ENCODE measurements at regions not wholly inside any gene's neighbourhood (a gene's known extent, or its start where the extent isn't known, plus 50 kb on each side); places are given as distances from the start of the nearest gene placed in this dataset.

GRCh38 chr2:114108249-114108648 is 218.4 kb downstream of the ACTR3 start:
- DNase-seq (ENCODE audit: low read depth): no peak
- no peak for TF ChIP-seq CTCF (IDR thresholded peaks at IDR 0.05; ENCODE audit: low read depth, low read length, missing control alignments)
- in situ Hi-C loops (cut with HindIII; ENCODE audit: low sequenced_read_pairs): no loop called here
- no peak overlapping the region for H3K4me3 ChIP-seq (ENCODE audit: low read depth, low read length)

DNA sequence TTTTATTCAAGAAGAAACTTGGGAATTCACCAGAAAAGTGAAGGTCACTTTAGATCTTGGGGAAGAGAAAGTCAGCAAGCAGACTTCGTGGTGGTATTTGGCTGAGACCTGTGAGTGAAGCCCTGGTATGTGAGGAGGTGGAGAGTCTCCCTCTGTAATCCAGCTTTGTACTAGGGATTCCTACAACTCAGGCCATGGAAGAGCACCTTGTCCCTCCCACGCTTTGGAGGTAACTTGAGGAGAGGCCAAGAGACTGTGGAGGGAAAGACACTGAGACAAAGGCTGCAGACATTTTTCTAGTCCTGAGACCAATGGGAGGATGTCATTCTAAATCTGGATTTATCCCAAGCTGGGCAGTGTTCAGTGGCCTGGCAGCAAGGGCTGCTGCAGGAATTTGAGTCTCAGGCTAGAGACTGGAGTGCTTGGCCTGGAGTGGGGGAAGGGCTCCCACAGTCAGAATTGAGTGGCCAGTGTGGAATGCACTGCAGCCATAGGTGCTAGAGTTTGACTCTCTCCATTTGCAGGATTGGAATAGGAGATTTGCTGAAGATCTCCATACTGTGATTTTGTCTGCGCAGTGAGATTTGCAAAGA is 219.0 kb downstream of the ACTR3 start:
- H3K4me3 ChIP-seq (ENCODE audit: low read depth, low read length): no peak overlapping the region
- in situ Hi-C loops (cut with HindIII; ENCODE audit: low sequenced_read_pairs): no loop called here
- no peak for TF ChIP-seq CTCF (IDR thresholded peaks at IDR 0.05; ENCODE audit: low read depth, low read length, missing control alignments)

DNA sequence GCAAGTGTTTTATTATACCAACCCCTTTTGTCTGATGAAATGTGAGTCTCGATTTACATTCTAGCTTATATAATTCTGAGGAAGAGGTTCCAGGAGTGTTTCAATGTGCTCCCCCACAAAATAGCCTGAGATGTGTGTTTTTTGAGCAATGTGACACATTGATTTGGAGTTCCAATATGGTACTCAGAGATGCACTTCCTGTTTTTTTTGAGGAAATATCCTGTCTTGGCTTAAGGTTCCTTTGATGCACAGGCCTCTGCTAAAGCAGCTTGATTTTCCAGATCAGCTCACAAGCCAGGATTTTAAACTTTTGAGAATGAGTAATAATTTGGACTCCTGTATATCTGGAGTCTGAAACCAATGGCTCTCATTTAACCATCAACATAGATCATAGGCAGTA is 221.4 kb downstream of the ACTR3 start:
- in situ Hi-C loops (cut with HindIII; ENCODE audit: low sequenced_read_pairs): no loop called here
- no peak for TF ChIP-seq CTCF (IDR thresholded peaks at IDR 0.05; ENCODE audit: low read depth, low read length, missing control alignments)
- no peak overlapping the region for H3K4me3 ChIP-seq (ENCODE audit: low read depth, low read length)
- DNase-seq (ENCODE audit: low read depth): no peak

More for the DNA sequence above, 219.0 kb downstream of the ACTR3 start:
- no peak for DNase-seq (ENCODE audit: low read depth)

- no peak overlapping the region for H3K4me3 ChIP-seq (ENCODE audit: low read depth, low read length)
- no peak for DNase-seq (ENCODE audit: low read depth)
- no peak for TF ChIP-seq CTCF (IDR thresholded peaks at IDR 0.05; ENCODE audit: low read depth, low read length, missing control alignments)
- in situ Hi-C loops (cut with HindIII; ENCODE audit: low sequenced_read_pairs): no loop called here
Measured at GRCh38 chr2:114113518-114113917, 223.6 kb downstream of the ACTR3 start.

DNA sequence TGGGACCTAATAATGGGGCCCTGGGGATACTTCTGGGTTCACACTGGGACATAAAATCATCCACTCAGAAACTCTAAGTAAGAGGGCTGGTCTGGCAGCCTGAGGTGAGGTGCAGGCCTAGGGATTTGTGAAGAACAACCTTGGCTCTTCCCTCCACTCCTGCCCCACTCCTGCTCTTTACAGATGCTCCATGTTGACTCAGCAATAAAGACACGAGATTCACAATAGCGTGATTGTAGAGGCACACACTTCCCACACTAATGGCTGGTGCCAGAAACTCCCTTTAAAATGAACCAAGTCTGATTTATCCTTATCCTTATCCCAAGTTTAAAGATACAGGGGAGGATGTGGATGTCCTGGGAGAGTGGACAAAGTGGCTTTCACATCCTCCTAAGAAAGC is 228.2 kb downstream of the ACTR3 start:
- DNase-seq (ENCODE audit: low read depth): no peak
- in situ Hi-C loops (cut with HindIII; ENCODE audit: low sequenced_read_pairs): no loop called here
- H3K4me3 ChIP-seq (ENCODE audit: low read depth, low read length): no peak overlapping the region
- no peak for TF ChIP-seq CTCF (IDR thresholded peaks at IDR 0.05; ENCODE audit: low read depth, low read length, missing control alignments)

DNA sequence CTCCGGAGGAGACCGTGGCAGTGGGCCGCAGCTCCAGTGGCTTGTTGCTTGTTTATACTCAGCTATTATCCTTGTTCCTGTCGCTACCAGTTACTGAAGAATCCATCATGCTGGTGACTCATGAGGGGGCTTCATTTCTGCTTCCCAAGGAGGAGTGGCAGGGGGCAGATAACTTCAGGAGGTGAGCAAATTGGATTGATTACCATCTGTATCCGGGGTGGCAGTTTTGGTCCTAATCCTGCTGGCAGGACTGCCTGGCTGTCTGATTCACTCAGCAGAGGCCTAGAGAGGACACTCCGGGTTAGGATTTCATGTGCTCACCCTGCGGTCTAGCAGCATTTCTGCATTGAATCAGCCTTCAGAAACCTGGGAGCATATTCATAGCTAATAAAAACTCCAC is 230.0 kb downstream of the ACTR3 start:
- TF ChIP-seq CTCF (IDR thresholded peaks at IDR 0.05; ENCODE audit: low read depth, low read length, missing control alignments): no peak
- in situ Hi-C loops (cut with HindIII; ENCODE audit: low sequenced_read_pairs): no loop called here

More for the DNA sequence above, 230.0 kb downstream of the ACTR3 start:
- DNase-seq (ENCODE audit: low read depth): no peak
- no peak overlapping the region for H3K4me3 ChIP-seq (ENCODE audit: low read depth, low read length)
